ENCODE measurements at regions not wholly inside any gene's neighbourhood (a gene's known extent, or its start where the extent isn't known, plus 50 kb on each side); places are given as distances from the start of the nearest gene placed in this dataset.

DNA sequence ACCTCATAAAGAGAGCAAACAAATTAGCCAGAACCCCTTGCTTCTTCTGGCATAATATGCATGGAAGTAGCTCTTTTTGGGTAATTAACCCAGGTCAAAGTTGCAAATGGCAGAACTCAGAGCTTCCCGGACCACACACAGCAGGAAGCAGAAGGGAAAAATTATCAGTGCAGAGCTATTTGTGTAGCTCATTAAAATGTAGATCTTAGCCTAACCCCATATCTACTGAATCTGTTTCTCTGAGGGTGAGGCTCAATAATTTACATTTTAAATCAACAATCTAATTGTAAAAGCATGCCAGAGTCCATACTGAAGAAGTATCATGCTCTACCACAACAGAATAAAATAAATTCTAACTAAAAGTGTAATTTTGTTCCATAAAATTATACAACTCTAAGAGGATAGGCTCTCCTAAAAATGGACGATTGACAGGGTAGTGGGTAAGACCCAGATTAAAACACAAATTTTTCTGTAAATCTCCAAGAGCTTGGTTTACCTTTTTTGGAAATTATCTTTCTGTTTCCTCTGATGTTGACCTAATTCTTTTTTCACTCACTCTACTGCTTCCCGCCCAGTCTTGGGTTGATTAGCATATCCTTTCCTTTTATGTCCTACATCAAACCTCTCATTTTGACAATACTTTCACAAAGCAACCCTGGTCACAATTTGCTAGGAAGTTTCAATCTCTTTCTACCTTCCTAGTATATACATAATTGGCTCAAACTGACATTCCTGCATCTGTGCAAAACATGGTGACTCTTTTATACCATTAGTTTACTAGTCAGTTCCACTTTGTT, 213.3 kb upstream of the SLC16A7 start:
- H2BK5ac ChIP-seq (ENCODE audit: insufficient read length, low read length) = no peak overlapping the region
- no peaks in the 10 kb centered on the region for H3K79me1 ChIP-seq (ENCODE audit: insufficient read depth, low read depth, low read length, poor library complexity, severe bottlenecking)
- Mint-ChIP-seq H3K27ac (peak overlapping the region in 1 of 3 experiments; percentile 19; a peak in 1 of 7 replicates), H3K4me3 (no peak overlapping the region), H3K36me3 (ENCODE audit: insufficient read depth in 1 of 3, low read depth in 3 of 3) (peaks cover under 1 to 6% (median 4%) of the 10 kb centered on the region in 3 experiments; a peak in 5 of 7 replicates), H3K9me3 (peaks cover under 1 to 7% of the 10 kb centered on the region in 2 experiments), H3K27me3 (ENCODE audit: low read depth) (no peaks in the 10 kb centered on the region), H3K4me1 (peaks cover 12 to 23% of the 10 kb centered on the region in 2 experiments)
- H4K8ac ChIP-seq (replicated peaks; ENCODE audit: insufficient read length, low read depth, low read length) = no peak overlapping the region
- no peaks in the 10 kb centered on the region for H3K79me2 ChIP-seq (ENCODE audit: insufficient read depth, low read length)
- no peak overlapping the region for H3T11ph ChIP-seq (ENCODE audit: low read length)
- H2BK15ac ChIP-seq (ENCODE audit: low read depth, low read length) = no peak overlapping the region
- no peaks in the 10 kb centered on the region for H3K27me3 ChIP-seq (ENCODE audit: insufficient read depth, low read length)
- DNase-seq = no peak
- H3K4me2 ChIP-seq (ENCODE audit: insufficient read depth, insufficient read length, low read length) = no peak overlapping the region
- no peak overlapping the region for H3K9ac ChIP-seq (ENCODE audit: extremely low read depth, insufficient read length, low read length)
- H2BK120ac ChIP-seq (ENCODE audit: low read depth, low read length, poor library complexity, severe bottlenecking) = no peak overlapping the region
- no peaks in the 10 kb centered on the region for H3K9me3 ChIP-seq (ENCODE audit: control insufficient read depth, low read depth, low read length)
- H3K23ac ChIP-seq (ENCODE audit: insufficient read length, low read depth, low read length) = no peak overlapping the region
- H3K18ac ChIP-seq (ENCODE audit: insufficient read length, low read depth, low read length) = no peak overlapping the region
- no peak overlapping the region for H2AK5ac ChIP-seq (ENCODE audit: insufficient read length, low read length)
- H2BK12ac ChIP-seq (ENCODE audit: insufficient read length, low read depth, low read length) = no peak overlapping the region
- no peak overlapping the region for H3K14ac ChIP-seq (ENCODE audit: insufficient read depth, low read length)
- H3K23me2 ChIP-seq (ENCODE audit: insufficient read length, low read depth, low read length, poor library complexity, severe bottlenecking) = no peaks in the 10 kb centered on the region
- no peak overlapping the region for H4K5ac ChIP-seq (ENCODE audit: insufficient read length, low read depth, low read length)
- no peaks in the 10 kb centered on the region for H4K20me1 ChIP-seq (ENCODE audit: control insufficient read depth, insufficient read depth, insufficient read length)
- H2AFZ ChIP-seq (ENCODE audit: low read length) = no peak overlapping the region
- peaks cover 4% of the 10 kb centered on the region; the same call in 1 of the 2 replicates for H3K4me1 ChIP-seq (ENCODE audit: insufficient read depth, low read length)
- H3K27ac ChIP-seq (ENCODE audit: insufficient read length, low read depth, low read length) = no peak overlapping the region
- H3K56ac ChIP-seq (ENCODE audit: insufficient read length, low read depth, low read length) = no peak overlapping the region
- no peak overlapping the region for H3K4ac ChIP-seq (ENCODE audit: low read depth, low read length)
- no peak overlapping the region for H4K91ac ChIP-seq (ENCODE audit: insufficient read length, low read depth, low read length)
- no peak for TF ChIP-seq CTCF (conservative IDR thresholded peaks at IDR 0.05)
- no CpG with 5 or more reads among the region's 3 CpGs for WGBS (ENCODE audit: extremely low coverage, insufficient read length, low lambda C conversion rate)
- no peak overlapping the region for H2BK20ac ChIP-seq (ENCODE audit: low read depth, low read length, poor library complexity, severe bottlenecking)
